ENCODE measurements at regions not wholly inside any gene's neighbourhood (a gene's known extent, or its start where the extent isn't known, plus 50 kb on each side); places are given as distances from the start of the nearest gene placed in this dataset.

DNA sequence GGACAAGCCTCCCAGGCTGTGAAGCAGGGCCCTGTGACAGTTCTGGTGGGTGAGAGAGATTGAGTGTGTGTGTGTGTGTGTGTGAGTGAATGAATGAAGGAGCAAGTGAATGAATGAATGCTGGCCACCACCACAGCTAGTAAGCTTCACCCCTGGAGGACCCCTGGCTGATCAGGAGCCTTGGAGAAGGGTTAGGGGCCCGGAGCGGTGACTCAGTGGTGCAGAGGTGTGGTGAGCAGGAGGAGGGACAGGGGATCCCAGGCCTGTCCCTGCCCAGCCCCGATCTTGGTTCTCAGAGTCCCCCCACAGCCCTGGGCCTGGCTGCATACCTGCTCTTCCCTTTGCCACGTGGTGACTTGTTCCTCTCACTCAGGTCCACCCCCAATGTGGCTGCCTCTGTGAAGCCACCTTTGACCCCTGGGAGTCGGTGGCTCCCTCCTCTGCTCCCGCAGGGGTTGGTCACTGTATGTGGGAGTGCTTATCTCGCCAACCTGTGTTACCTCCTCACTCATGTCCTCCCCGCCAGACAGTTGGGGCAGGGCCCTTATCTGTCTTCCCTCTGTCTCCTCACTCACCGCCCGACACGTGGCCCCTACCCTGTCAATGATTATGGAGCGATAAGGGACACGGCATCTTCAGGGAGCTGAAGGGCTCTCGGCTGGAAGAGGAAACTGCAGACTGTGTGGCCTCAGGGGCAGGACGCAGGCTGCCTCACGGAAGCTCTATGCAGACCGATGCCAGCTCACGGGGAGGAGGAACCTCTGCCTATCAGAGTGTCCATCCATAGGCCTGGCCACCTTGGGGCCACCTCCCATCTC lies 99.9 kb upstream of the PITX1 start:
- DNase-seq (ENCODE audit: low spot score) = no peak
- in situ Hi-C loops (cut with MboI; ENCODE audit: low sequenced_read_pairs, unreplicated experiment) = no loop called here
- TF ChIP-seq CTCF (IDR thresholded peaks at IDR 0.05; ENCODE audit: borderline replicate concordance, control extremely low read depth, extremely low read depth, insufficient read depth, missing control alignments) = no peak

DNA sequence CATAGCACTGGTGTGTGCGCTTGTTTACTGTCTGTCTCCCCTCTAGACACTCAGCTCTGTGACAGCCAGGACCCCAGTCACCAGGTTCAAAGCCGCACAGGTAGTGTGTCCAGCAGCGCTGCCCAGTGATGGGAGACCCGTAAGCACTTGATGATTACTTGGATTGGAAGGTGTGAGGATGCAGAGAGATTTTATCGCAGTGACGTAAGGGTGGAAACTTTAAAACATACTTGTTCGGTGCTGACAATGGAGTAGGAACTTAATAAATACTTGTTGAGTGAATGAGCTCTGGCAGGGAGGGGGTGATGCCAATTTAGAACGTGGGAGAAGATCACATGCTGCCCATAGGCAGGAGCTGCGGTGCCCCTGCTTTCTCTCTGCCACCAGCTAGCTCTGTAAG lies 99.2 kb upstream of the PITX1 start:
- TF ChIP-seq CTCF (IDR thresholded peaks at IDR 0.05; ENCODE audit: borderline replicate concordance, control extremely low read depth, extremely low read depth, insufficient read depth, missing control alignments) = no peak
- no peak for DNase-seq (ENCODE audit: low spot score)
- in situ Hi-C loops (cut with MboI; ENCODE audit: low sequenced_read_pairs, unreplicated experiment) = no loop called here

GRCh38 chr5:135131801-135132680 lies 98.0 kb upstream of the PITX1 start:
- TF ChIP-seq CTCF (IDR thresholded peaks at IDR 0.05; ENCODE audit: borderline replicate concordance, control extremely low read depth, extremely low read depth, insufficient read depth, missing control alignments) = no peak
- no peak for DNase-seq (ENCODE audit: low spot score)
- in situ Hi-C loops (cut with MboI; ENCODE audit: low sequenced_read_pairs, unreplicated experiment) = no loop called here

GRCh38 chr5:135130261-135131215 lies 96.5 kb upstream of the PITX1 start:
- no peak for DNase-seq (ENCODE audit: low spot score)
- in situ Hi-C loops (cut with MboI; ENCODE audit: low sequenced_read_pairs, unreplicated experiment) = no loop called here

GRCh38 chr5:135129307-135129706 lies 95.3 kb upstream of the PITX1 start:
- no peak for TF ChIP-seq CTCF (IDR thresholded peaks at IDR 0.05; ENCODE audit: borderline replicate concordance, control extremely low read depth, extremely low read depth, insufficient read depth, missing control alignments)
- DNase-seq (ENCODE audit: low spot score) = no peak
- in situ Hi-C loops (cut with MboI; ENCODE audit: low sequenced_read_pairs, unreplicated experiment) = no loop called here

More at GRCh38 chr5:135130261-135131215, 96.5 kb upstream of the PITX1 start:
- TF ChIP-seq CTCF (IDR thresholded peaks at IDR 0.05; ENCODE audit: borderline replicate concordance, control extremely low read depth, extremely low read depth, insufficient read depth, missing control alignments) = no peak

DNA sequence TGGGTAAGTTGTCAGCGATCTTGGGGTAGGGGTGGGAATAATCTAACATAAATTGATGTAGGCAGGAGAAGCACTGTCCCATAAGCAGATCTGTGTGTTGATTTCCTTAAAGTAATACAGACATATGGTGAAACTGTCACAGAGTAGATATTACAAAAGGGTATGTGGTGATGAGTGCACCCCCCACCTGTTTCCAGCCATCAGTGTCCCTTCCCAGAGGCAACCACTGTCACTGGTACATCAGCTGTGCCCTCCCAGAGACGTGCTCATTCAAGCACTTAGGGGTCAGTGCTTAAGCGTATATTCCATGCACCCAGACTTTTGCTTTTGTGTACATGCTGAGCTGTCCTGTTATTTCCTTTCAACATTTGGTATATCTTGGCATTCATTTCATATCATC lies 94.3 kb upstream of the PITX1 start:
- in situ Hi-C loops (cut with MboI; ENCODE audit: low sequenced_read_pairs, unreplicated experiment) = no loop called here

More for the DNA sequence above, 94.3 kb upstream of the PITX1 start:
- DNase-seq (ENCODE audit: low spot score) = no peak
- no peak for TF ChIP-seq CTCF (IDR thresholded peaks at IDR 0.05; ENCODE audit: borderline replicate concordance, control extremely low read depth, extremely low read depth, insufficient read depth, missing control alignments)
